HEK293 (cell line): ENCODE measurements at regions not wholly inside any gene's neighbourhood (a gene's known extent, or its start where the extent isn't known, plus 50 kb on each side); places are given as distances from the start of the nearest gene placed in this dataset.

Source experiments
- CTCF ChIA-PET: fragments of 350-600 bp; formaldehyde crosslinking; extraction: SDS; loops from one replicate; lab custom pipeline; 2021; ENCODE audit warnings: antibody characterized with exemption; lab: Yijun Ruan, JAX
- POLR2A ChIA-PET: fragments of 300-600 bp; formaldehyde crosslinking; extraction: SDS; loops from one replicate; lab custom pipeline; 2020; ENCODE audit warnings: antibody characterized with exemption, inconsistent platforms; lab: Yijun Ruan, JAX
- H3K27ac ChIP-seq: fragments of 200-500 bp; sonication (Bioruptor generic); 2 replicates; pipeline ENCODE4 v1.5.1; 2014; ENCODE audit warnings: low read depth, low read length, control low read depth, inconsistent platforms; ENCODE audit errors: extremely low read depth
- H3K36me3 ChIP-seq, 2 experiments: fragments of 200-500 bp in 1 of 2; sonication (Bioruptor generic) in 1 of 2; 1 replicate in 1 of 2; 2 replicates in 1 of 2; pipeline ENCODE4 v1.5.1; 2014 to 2017; ENCODE audit warnings: inconsistent platforms in 2 of 2, low read length in 2 of 2; ENCODE audit not compliant: control insufficient read depth in 2 of 2, insufficient read depth in 1 of 2
- H3K4me1 ChIP-seq: fragments of 200-500 bp; sonication (Bioruptor generic); 2 replicates; pipeline ENCODE4 v1.5.1; 2014; ENCODE audit warnings: mild to moderate bottlenecking, low read length, inconsistent platforms; ENCODE audit not compliant: control insufficient read depth, insufficient read depth
- H3K4me3 ChIP-seq: 2 replicates; pipeline ENCODE4 v1.5.1; 2011; ENCODE audit warnings: low read depth, mild to moderate bottlenecking, control low read depth, low read length, moderate library complexity
- H3K9me3 ChIP-seq: fragments of 200-500 bp; sonication (Bioruptor generic); 2 replicates; pipeline ENCODE4 v1.5.1; 2014; ENCODE audit warnings: low read depth, low read length, inconsistent platforms; ENCODE audit not compliant: control insufficient read depth, insufficient read depth
- EGR2 ChIP-seq: fragments of 450-650 bp; formaldehyde crosslinking; IDR thresholded peaks from 2 replicates; pipeline ENCODE4 v1.5.1; 2016; ENCODE audit warnings: low read depth, missing biosample characterization, missing genetic modification characterization
- WT1 ChIP-seq: fragments of 450-650 bp; formaldehyde crosslinking; IDR thresholded peaks from 2 replicates; pipeline ENCODE4 v1.5.1; 2016; ENCODE audit warnings: missing biosample characterization, missing genetic modification characterization
- ZFHX2 ChIP-seq: fragments of 450-650 bp; formaldehyde crosslinking; conservative IDR thresholded peaks from 2 replicates; pipeline ENCODE4 v1.5.1; 2016; ENCODE audit warnings: missing biosample characterization, missing genetic modification characterization
- ZNF155 ChIP-seq: fragments of 450-650 bp; formaldehyde crosslinking; IDR thresholded peaks from 2 replicates; pipeline ENCODE4 v1.5.1; 2016; ENCODE audit warnings: missing biosample characterization, missing genetic modification characterization
- ZNF223 ChIP-seq: fragments of 450-650 bp; formaldehyde crosslinking; IDR thresholded peaks from 2 replicates; pipeline ENCODE4 v1.5.1; 2016; ENCODE audit warnings: missing biosample characterization, missing genetic modification characterization
- ZNF23 ChIP-seq: fragments of 450-650 bp; formaldehyde crosslinking; IDR thresholded peaks from 2 replicates; pipeline ENCODE4 v1.5.1; 2016; ENCODE audit warnings: missing biosample characterization, missing genetic modification characterization, borderline replicate concordance
- ZNF311 ChIP-seq: fragments of 450-650 bp; formaldehyde crosslinking; IDR thresholded peaks from 2 replicates; pipeline ENCODE4 v1.5.1; 2017; ENCODE audit warnings: missing biosample characterization, missing genetic modification characterization, borderline replicate concordance
- ZNF324 ChIP-seq: fragments of 450-650 bp; formaldehyde crosslinking; IDR thresholded peaks from 2 replicates; pipeline ENCODE4 v1.5.1; 2016; ENCODE audit warnings: missing biosample characterization, missing genetic modification characterization
- ZNF394 ChIP-seq: fragments of 450-650 bp; formaldehyde crosslinking; IDR thresholded peaks from 2 replicates; pipeline ENCODE4 v1.5.1; 2016; ENCODE audit warnings: missing biosample characterization, missing genetic modification characterization, mild to moderate bottlenecking, moderate library complexity, borderline replicate concordance
- ZNF473 ChIP-seq: fragments of 450-650 bp; formaldehyde crosslinking; IDR thresholded peaks from 2 replicates; pipeline ENCODE4 v1.5.1; 2017; ENCODE audit warnings: missing biosample characterization, missing genetic modification characterization
- ZNF530 ChIP-seq: fragments of 450-650 bp; formaldehyde crosslinking; IDR thresholded peaks from 2 replicates; pipeline ENCODE4 v1.5.1; 2016; ENCODE audit warnings: low read depth, missing biosample characterization, missing genetic modification characterization
- ZNF558 ChIP-seq: fragments of 450-650 bp; formaldehyde crosslinking; IDR thresholded peaks from 2 replicates; pipeline ENCODE4 v1.5.1; 2016; ENCODE audit warnings: missing biosample characterization, missing genetic modification characterization
- ZNF560 ChIP-seq: fragments of 450-650 bp; formaldehyde crosslinking; IDR thresholded peaks from 2 replicates; pipeline ENCODE4 v1.5.1; 2017; ENCODE audit warnings: missing biosample characterization, missing genetic modification characterization, borderline replicate concordance
- ZNF585B ChIP-seq: fragments of 450-650 bp; formaldehyde crosslinking; IDR thresholded peaks from 2 replicates; pipeline ENCODE4 v1.5.1; 2016; ENCODE audit warnings: missing biosample characterization, missing genetic modification characterization
- ZNF596 ChIP-seq: fragments of 450-650 bp; IDR thresholded peaks from 2 replicates; pipeline ENCODE4 v1.5.0; 2018; ENCODE audit warnings: missing biosample characterization, mild to moderate bottlenecking, missing genetic modification characterization, moderate library complexity
- ZNF600 ChIP-seq: fragments of 450-650 bp; formaldehyde crosslinking; IDR thresholded peaks from 2 replicates; pipeline ENCODE4 v1.5.1; 2016; ENCODE audit warnings: missing biosample characterization, missing genetic modification characterization
- ZNF654 ChIP-seq: fragments of 450-650 bp; formaldehyde crosslinking; IDR thresholded peaks from 2 replicates; pipeline ENCODE4 v1.5.1; 2016; ENCODE audit warnings: low read depth, missing biosample characterization, missing genetic modification characterization
- ZNF777 ChIP-seq: fragments of 450-650 bp; formaldehyde crosslinking; IDR thresholded peaks from 2 replicates; pipeline ENCODE4 v1.5.1; 2017; ENCODE audit warnings: missing biosample characterization, missing genetic modification characterization, borderline replicate concordance
- ZNF843 ChIP-seq: fragments of 450-650 bp; formaldehyde crosslinking; IDR thresholded peaks from 2 replicates; pipeline ENCODE4 v1.5.1; 2016; ENCODE audit warnings: missing biosample characterization, missing genetic modification characterization
- ZSCAN4 ChIP-seq: fragments of 450-650 bp; formaldehyde crosslinking; IDR thresholded peaks from 2 replicates; pipeline ENCODE4 v1.5.1; 2017; ENCODE audit warnings: missing biosample characterization, missing genetic modification characterization
- TF ChIP-seq, protein P1 (sequence below): fragments of 450-650 bp; formaldehyde crosslinking; IDR thresholded peaks from 2 replicates; pipeline ENCODE4 v1.5.1; 2016; ENCODE audit warnings: missing biosample characterization, missing genetic modification characterization
- TF ChIP-seq, protein P2 (sequence below): fragments of 450-650 bp; formaldehyde crosslinking; IDR thresholded peaks from 2 replicates; pipeline ENCODE4; 2016; ENCODE audit warnings: missing biosample characterization, missing genetic modification characterization
- TF ChIP-seq, protein P3 (sequence below): fragments of 450-650 bp; formaldehyde crosslinking; IDR thresholded peaks from 2 replicates; pipeline ENCODE4 v1.5.1; 2016; ENCODE audit warnings: missing biosample characterization, missing genetic modification characterization
- TF ChIP-seq, protein P4 (sequence below): fragments of 450-650 bp; formaldehyde crosslinking; IDR thresholded peaks from 2 replicates; pipeline ENCODE4 v1.5.1; 2016; ENCODE audit warnings: missing biosample characterization, missing genetic modification characterization, borderline replicate concordance

GRCh38 chr2:217387776-217388387 lies 528.0 kb upstream of the TNP1 start:
- no peak overlapping the region for H3K4me3 ChIP-seq
- no peaks in the 10 kb centered on the region for H3K36me3 ChIP-seq
- TF ChIP-seq ZNF596 (tag by site-specific recombination) (no peak), ZNF23 (tag by site-specific recombination) (no peak), ZNF560 (tag by site-specific recombination) (no peak), ZNF654 (tag by site-specific recombination) (no peak), ZNF394 (tag by site-specific recombination) (no peak), ZNF155 (tag by site-specific recombination) (no peak), ZNF600 (tag by site-specific recombination) (no peak)
- TF ChIP-seq, protein P1, sequence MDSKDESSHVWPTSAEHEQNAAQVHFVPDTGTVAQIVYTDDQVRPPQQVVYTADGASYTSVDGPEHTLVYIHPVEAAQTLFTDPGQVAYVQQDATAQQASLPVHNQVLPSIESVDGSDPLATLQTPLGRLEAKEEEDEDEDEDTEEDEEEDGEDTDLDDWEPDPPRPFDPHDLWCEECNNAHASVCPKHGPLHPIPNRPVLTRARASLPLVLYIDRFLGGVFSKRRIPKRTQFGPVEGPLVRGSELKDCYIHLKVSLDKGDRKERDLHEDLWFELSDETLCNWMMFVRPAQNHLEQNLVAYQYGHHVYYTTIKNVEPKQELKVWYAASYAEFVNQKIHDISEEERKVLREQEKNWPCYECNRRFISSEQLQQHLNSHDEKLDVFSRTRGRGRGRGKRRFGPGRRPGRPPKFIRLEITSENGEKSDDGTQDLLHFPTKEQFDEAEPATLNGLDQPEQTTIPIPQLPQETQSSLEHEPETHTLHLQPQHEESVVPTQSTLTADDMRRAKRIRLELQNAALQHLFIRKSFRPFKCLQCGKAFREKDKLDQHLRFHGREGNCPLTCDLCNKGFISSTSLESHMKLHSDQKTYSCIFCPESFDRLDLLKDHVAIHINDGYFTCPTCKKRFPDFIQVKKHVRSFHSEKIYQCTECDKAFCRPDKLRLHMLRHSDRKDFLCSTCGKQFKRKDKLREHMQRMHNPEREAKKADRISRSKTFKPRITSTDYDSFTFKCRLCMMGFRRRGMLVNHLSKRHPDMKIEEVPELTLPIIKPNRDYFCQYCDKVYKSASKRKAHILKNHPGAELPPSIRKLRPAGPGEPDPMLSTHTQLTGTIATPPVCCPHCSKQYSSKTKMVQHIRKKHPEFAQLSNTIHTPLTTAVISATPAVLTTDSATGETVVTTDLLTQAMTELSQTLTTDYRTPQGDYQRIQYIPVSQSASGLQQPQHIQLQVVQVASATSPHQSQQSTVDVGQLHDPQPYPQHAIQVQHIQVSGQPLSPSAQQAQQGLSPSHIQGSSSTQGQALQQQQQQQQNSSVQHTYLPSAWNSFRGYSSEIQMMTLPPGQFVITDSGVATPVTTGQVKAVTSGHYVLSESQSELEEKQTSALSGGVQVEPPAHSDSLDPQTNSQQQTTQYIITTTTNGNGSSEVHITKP = no peak
- TF ChIP-seq, protein P2, sequence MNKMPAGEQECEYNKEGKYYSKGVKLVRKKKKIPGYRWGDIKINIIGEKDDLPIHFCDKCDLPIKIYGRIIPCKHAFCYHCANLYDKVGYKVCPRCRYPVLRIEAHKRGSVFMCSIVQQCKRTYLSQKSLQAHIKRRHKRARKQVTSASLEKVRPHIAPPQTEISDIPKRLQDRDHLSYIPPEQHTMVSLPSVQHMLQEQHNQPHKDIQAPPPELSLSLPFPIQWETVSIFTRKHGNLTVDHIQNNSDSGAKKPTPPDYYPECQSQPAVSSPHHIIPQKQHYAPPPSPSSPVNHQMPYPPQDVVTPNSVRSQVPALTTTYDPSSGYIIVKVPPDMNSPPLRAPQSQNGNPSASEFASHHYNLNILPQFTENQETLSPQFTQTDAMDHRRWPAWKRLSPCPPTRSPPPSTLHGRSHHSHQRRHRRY (tag by site-specific recombination) = no peak
- H3K4me1 ChIP-seq = no peaks in the 10 kb centered on the region
- no peak overlapping the region for H3K27ac ChIP-seq
- CTCF ChIA-PET = interaction anchor here (1.2 kb wide), 1 partner anchor 14 kb away, joined by 4 read pairs; no protein-coding TSS in a partner anchor
- H3K9me3 ChIP-seq = no peaks in the 10 kb centered on the region
- POLR2A ChIA-PET = no interaction called here

- Histone ChIP-seq H3K4me3 (no peak overlapping the region), H3K9me3 (no peaks in the 10 kb centered on the region), H3K4me1 (no peaks in the 10 kb centered on the region), H3K27ac (no peak overlapping the region), H3K36me3 (no peaks in the 10 kb centered on the region)
- CTCF ChIA-PET = interaction anchor here (0.6 kb wide), 1 partner anchor 28 kb away, joined by 3 read pairs; no protein-coding TSS in a partner anchor
- POLR2A ChIA-PET = no interaction called here
- TF ChIP-seq ZNF585B (tag by site-specific recombination) = no peak
- TF ChIP-seq ZNF324 (tag by site-specific recombination) = no peak
- TF ChIP-seq, protein P3, sequence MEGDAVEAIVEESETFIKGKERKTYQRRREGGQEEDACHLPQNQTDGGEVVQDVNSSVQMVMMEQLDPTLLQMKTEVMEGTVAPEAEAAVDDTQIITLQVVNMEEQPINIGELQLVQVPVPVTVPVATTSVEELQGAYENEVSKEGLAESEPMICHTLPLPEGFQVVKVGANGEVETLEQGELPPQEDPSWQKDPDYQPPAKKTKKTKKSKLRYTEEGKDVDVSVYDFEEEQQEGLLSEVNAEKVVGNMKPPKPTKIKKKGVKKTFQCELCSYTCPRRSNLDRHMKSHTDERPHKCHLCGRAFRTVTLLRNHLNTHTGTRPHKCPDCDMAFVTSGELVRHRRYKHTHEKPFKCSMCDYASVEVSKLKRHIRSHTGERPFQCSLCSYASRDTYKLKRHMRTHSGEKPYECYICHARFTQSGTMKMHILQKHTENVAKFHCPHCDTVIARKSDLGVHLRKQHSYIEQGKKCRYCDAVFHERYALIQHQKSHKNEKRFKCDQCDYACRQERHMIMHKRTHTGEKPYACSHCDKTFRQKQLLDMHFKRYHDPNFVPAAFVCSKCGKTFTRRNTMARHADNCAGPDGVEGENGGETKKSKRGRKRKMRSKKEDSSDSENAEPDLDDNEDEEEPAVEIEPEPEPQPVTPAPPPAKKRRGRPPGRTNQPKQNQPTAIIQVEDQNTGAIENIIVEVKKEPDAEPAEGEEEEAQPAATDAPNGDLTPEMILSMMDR (tag by site-specific recombination) = no peak
- TF ChIP-seq ZSCAN4 (tag by site-specific recombination) = no peak
- TF ChIP-seq ZNF843 = no peak
- TF ChIP-seq, protein P4, sequence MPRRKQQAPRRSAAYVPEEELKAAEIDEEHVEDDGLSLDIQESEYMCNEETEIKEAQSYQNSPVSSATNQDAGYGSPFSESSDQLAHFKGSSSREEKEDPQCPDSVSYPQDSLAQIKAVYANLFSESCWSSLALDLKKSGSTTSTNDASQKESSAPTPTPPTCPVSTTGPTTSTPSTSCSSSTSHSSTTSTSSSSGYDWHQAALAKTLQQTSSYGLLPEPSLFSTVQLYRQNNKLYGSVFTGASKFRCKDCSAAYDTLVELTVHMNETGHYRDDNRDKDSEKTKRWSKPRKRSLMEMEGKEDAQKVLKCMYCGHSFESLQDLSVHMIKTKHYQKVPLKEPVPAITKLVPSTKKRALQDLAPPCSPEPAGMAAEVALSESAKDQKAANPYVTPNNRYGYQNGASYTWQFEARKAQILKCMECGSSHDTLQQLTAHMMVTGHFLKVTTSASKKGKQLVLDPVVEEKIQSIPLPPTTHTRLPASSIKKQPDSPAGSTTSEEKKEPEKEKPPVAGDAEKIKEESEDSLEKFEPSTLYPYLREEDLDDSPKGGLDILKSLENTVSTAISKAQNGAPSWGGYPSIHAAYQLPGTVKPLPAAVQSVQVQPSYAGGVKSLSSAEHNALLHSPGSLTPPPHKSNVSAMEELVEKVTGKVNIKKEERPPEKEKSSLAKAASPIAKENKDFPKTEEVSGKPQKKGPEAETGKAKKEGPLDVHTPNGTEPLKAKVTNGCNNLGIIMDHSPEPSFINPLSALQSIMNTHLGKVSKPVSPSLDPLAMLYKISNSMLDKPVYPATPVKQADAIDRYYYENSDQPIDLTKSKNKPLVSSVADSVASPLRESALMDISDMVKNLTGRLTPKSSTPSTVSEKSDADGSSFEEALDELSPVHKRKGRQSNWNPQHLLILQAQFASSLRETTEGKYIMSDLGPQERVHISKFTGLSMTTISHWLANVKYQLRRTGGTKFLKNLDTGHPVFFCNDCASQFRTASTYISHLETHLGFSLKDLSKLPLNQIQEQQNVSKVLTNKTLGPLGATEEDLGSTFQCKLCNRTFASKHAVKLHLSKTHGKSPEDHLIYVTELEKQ = no peak
- TF ChIP-seq WT1 (tag by site-specific recombination) = no peak
- TF ChIP-seq ZFHX2 (tag by site-specific recombination) = no peak
- no peak for TF ChIP-seq ZNF473 (tag by site-specific recombination)
- TF ChIP-seq ZNF777 (tag by site-specific recombination) = no peak
- no peak for TF ChIP-seq ZNF530
- TF ChIP-seq ZNF311 (tag by site-specific recombination) = no peak
- no peak for TF ChIP-seq ZNF223
- TF ChIP-seq EGR2 (tag by site-specific recombination) = no peak
- no peak for TF ChIP-seq ZNF558
These were observed 526.2 kb upstream of the TNP1 start for GRCh38 chr2:217386041-217386440.
